Neural progenitor cell (in vitro differentiated cells): ENCODE measurements at regions not wholly inside any gene's neighbourhood (a gene's known extent, or its start where the extent isn't known, plus 50 kb on each side); places are given as distances from the start of the nearest gene placed in this dataset.

ENCODE experiments used
- CTCF ChIP-seq: fragments of 200-600 bp; sonication (generic); IDR thresholded peaks from 2 replicates; pipeline ENCODE4 v1.5.1; 2017; ENCODE audit warnings: antibody characterized with exemption, mild to moderate bottlenecking
- EZH2 ChIP-seq: fragments of 200-600 bp; sonication (generic); IDR thresholded peaks from 2 replicates; pipeline ENCODE4 v1.6.1; 2017; ENCODE audit warnings: antibody characterized with exemption, mild to moderate bottlenecking, moderate library complexity

GRCh38 chr10:4453950-4454349 is 372.1 kb upstream of the AKR1E2 start:
- TF ChIP-seq CTCF (no peak), EZH2 (no peak)
